ENCODE measurements at regions not wholly inside any gene's neighbourhood (a gene's known extent, or its start where the extent isn't known, plus 50 kb on each side); places are given as distances from the start of the nearest gene placed in this dataset.

DNA sequence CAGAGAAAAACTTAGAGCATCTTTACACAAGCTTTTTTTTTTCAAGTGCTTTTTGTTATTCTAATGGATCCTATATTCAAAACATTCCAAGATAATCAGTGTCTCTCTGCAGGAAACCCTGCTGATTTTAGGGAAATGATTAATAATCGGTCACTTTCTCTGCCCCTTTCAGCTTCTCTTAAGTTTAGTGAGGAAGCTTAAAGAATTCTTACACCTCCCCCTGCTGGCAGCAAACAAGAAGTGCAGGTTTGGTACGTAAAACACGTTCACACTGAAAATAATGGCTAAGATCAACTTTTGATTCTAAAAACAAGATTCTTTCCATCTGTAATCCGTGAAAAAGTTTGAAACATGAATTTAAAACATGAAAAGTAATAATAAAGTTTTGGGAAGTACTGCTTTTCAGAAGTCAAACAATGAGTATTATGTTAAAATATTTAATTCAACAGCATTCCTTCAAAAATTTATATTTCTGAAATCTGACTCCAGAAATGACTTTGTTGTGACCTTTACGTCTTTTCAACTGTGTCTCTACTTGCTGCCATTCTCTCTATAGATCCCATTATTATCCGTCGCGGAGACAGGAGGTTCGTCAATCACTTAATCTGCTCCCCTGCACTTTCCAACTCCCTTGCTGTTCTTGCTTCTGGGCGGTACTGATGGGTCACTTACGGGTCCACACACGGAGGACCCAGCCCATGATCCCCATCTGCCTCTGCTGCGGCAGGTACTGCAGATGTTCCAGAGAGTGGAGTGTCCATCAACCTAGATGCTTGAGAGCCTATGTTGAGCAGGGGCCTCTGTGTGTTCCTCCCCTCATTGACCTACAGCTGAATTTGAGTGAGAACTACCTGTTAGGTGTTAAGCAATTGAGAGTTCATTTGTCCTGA is 203.1 kb upstream of the EDNRB start:
- FAIRE-seq: peak; percentile 87

More for the DNA sequence above, 203.1 kb upstream of the EDNRB start:
- Histone ChIP-seq H2AFZ (ENCODE audit: low read depth, low read length) (no peak overlapping the region), H3K4me3 (replicated peaks in 1 of 3; ENCODE audit: insufficient read depth in 1 of 3, low read depth in 1 of 3, low read length in 3 of 3) (no peak overlapping the region), H3K9me1 (replicated peaks; ENCODE audit: control insufficient read depth, extremely low read depth, insufficient read depth, low read length) (no peaks in the 10 kb centered on the region), H3K79me2 (ENCODE audit: control insufficient read depth, insufficient read depth, low read length) (no peaks in the 10 kb centered on the region), H3K9me3 (replicated peaks; ENCODE audit: control insufficient read depth, insufficient read depth, low read length) (no peaks in the 10 kb centered on the region), H3K27me3 (ENCODE audit: control insufficient read depth in 2 of 2, insufficient read depth in 2 of 2, low read length in 2 of 2) (peaks cover 0 to under 1% of the 10 kb centered on the region in 2 experiments), H3K27ac (ENCODE audit: insufficient read depth, low read depth, low read length) (no peak overlapping the region), H3K4me2 (ENCODE audit: insufficient read depth, low read length) (peak overlapping the region; percentile 52), H4K20me1 (replicated peaks; ENCODE audit: control insufficient read depth, extremely low read depth, insufficient read depth, low read length) (no peaks in the 10 kb centered on the region), H3K36me3 (ENCODE audit: control insufficient read depth in 2 of 2, extremely low read depth in 1 of 2, insufficient read depth in 2 of 2, low read length in 2 of 2) (no peaks in the 10 kb centered on the region), H3K4me1 (ENCODE audit: control insufficient read depth, extremely low read depth, insufficient read depth, low read length) (peaks cover 8% of the 10 kb centered on the region), H3K9ac (replicated peaks; ENCODE audit: extremely low read depth, insufficient read depth, low read length) (no peak overlapping the region)
- intact Hi-C loops (cut with micrococcal nuclease): loop anchor here (1.0 kb wide), 6 partner anchors 99 to 528 kb away; no protein-coding TSS in a partner anchor
- ChIA-PET CTCF (interaction anchor here (0.6 to 3.5 kb wide), 85 partner anchors 9 to 857 kb away, joined by 3 to 149 read pairs (median 5); partner anchors contain the start of gene EDNRB), POLR2A (interaction anchor here (0.6 to 0.7 kb wide), 2 partner anchors 200 to 207 kb away, joined by 3 read pairs; no protein-coding TSS in a partner anchor)
- DNase-seq (ENCODE audit: low read depth, low spot score): peak; percentile 82
- dilution Hi-C loops (cut with MboI; ENCODE audit: extremely low pct_ligation_motif_present, low sequenced_read_pairs): no loop called here
- TF ChIP-seq EZH2 (IDR thresholded peaks at IDR 0.05; ENCODE audit: borderline replicate concordance, low read depth, low read length, severe bottlenecking) (no peak), POLR2AphosphoS5 (IDR thresholded peaks at IDR 0.05; ENCODE audit: insufficient read depth, low read depth, low read length) (no peak), POLR2A (IDR thresholded peaks at IDR 0.05; ENCODE audit: low read depth, low read length) (no peak), FOS (IDR thresholded peaks at IDR 0.05; ENCODE audit: borderline replicate concordance, insufficient read depth, low read length) (peak; percentile 56), GATA2 (IDR thresholded peaks at IDR 0.05; ENCODE audit: insufficient read depth, insufficient read length, low read depth, low read length) (peak; percentile 46), JUN (IDR thresholded peaks at IDR 0.05; ENCODE audit: borderline replicate concordance, insufficient read depth, insufficient read length, low read depth) (peak; percentile 17), MYC (IDR thresholded peaks at IDR 0.05; ENCODE audit: low read depth, low read length) (no peak)
- TF ChIP-seq, protein P1, sequence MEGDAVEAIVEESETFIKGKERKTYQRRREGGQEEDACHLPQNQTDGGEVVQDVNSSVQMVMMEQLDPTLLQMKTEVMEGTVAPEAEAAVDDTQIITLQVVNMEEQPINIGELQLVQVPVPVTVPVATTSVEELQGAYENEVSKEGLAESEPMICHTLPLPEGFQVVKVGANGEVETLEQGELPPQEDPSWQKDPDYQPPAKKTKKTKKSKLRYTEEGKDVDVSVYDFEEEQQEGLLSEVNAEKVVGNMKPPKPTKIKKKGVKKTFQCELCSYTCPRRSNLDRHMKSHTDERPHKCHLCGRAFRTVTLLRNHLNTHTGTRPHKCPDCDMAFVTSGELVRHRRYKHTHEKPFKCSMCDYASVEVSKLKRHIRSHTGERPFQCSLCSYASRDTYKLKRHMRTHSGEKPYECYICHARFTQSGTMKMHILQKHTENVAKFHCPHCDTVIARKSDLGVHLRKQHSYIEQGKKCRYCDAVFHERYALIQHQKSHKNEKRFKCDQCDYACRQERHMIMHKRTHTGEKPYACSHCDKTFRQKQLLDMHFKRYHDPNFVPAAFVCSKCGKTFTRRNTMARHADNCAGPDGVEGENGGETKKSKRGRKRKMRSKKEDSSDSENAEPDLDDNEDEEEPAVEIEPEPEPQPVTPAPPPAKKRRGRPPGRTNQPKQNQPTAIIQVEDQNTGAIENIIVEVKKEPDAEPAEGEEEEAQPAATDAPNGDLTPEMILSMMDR (IDR thresholded peaks at IDR 0.05; ENCODE audit: extremely low read depth in 1 of 2, insufficient read depth in 1 of 2, low read depth in 1 of 2, low read length in 2 of 2): peak; percentile 62 to 68
- TF ChIP-seq, protein P2, sequence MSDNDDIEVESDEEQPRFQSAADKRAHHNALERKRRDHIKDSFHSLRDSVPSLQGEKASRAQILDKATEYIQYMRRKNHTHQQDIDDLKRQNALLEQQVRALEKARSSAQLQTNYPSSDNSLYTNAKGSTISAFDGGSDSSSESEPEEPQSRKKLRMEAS (IDR thresholded peaks at IDR 0.05; ENCODE audit: insufficient read depth, insufficient read length): no peak
- BruUV-seq (replicated peaks): no TSS peak
